Right lobe of liver (tissue), 6 donors: ENCODE measurements at regions not wholly inside any gene's neighbourhood (a gene's known extent, or its start where the extent isn't known, plus 50 kb on each side); places are given as distances from the start of the nearest gene placed in this dataset.

Experiments used
- ATAC-seq, 4 donors: fragments of 200-7000 bp; cut with Tn5 transposase; one replicate each; pipeline ENCODE4 v1.9.1; 2020; ENCODE audit warnings: mild to moderate bottlenecking in 4 of 4, moderate library complexity in 4 of 4
- DNase-seq, 3 donors: peaks; one replicate each; pipeline ENCODE4 v3.0.0-alpha.2; 2020
- H3K27ac ChIP-seq, 3 donors: fragments of 200-600 bp; one replicate each; pipeline ENCODE4 v1.8.0; 2022
- H3K27me3 ChIP-seq, 2 donors: fragments of 200-600 bp; one replicate each; pipeline ENCODE4 v1.8.0; 2022
- H3K36me3 ChIP-seq, 4 donors: fragments of 200-600 bp; sonication (generic) in 1 of 4; one replicate each; pipeline versions ENCODE4 v1.5.1 to v1.8.0; 2017 to 2022; ENCODE audit warnings: control low read depth in 1 of 4
- H3K4me1 ChIP-seq, 4 donors: fragments of 200-600 bp; sonication (generic) in 1 of 4; one replicate each; pipeline versions ENCODE4 v1.5.1 to v1.8.0; 2017 to 2022; ENCODE audit warnings: control low read depth in 1 of 4
- H3K4me3 ChIP-seq, 3 donors: fragments of 200-600 bp; one replicate each; pipeline ENCODE4 v1.8.0; 2022
- H3K9me3 ChIP-seq, 4 donors: fragments of 200-600 bp; sonication (generic) in 1 of 4; one replicate each; pipeline versions ENCODE4 v1.5.1 to v1.8.0; 2017 to 2022; ENCODE audit warnings: control low read depth in 1 of 4
- POLR2A ChIP-seq: fragments of 450-650 bp; IDR thresholded peaks from one replicate; pipeline ENCODE4 v1.6.1; 2017; ENCODE audit warnings: antibody characterized with exemption, mild to moderate bottlenecking
- WGBS: methylation state at CpG from one replicate; pipeline ENCODE4 v1.1.6; 2018; ENCODE audit warnings: low coverage, low lambda C conversion rate; ENCODE audit not compliant: insufficient coverage; ENCODE audit errors: missing lambda C conversion rate; 5-methylcytosine and 5-hydroxymethylcytosine counted together
- intact Hi-C, 2 donors: fragments of 100-400 bp; cut with DNase I; formaldehyde crosslinking; loops; one replicate each; pipeline versions ENCODE4 v1.11.2 to v1.14.1; 2022
- TF ChIP-seq, protein P1 (sequence below), 4 donors: fragments of 200-600 bp in 3 of 4; fragments of 450-650 bp in 1 of 4; IDR thresholded peaks; one replicate each; pipeline versions ENCODE4 v1.5.1 to v1.8.0; 2016 to 2022; ENCODE audit warnings: antibody characterized with exemption in 4 of 4, mild to moderate bottlenecking in 2 of 4
- donor health status: DM: no; HTN: yes; CAD: no.
- donor health status: DM: no; HTN: no; CAD: no.
- donor health status: DM: no; HTN: no; CAD: no.
- donor health status: DM: no; HTN: yes; CAD: no.
- donor health status: DM: no; HTN: yes; CAD: no.

DNA sequence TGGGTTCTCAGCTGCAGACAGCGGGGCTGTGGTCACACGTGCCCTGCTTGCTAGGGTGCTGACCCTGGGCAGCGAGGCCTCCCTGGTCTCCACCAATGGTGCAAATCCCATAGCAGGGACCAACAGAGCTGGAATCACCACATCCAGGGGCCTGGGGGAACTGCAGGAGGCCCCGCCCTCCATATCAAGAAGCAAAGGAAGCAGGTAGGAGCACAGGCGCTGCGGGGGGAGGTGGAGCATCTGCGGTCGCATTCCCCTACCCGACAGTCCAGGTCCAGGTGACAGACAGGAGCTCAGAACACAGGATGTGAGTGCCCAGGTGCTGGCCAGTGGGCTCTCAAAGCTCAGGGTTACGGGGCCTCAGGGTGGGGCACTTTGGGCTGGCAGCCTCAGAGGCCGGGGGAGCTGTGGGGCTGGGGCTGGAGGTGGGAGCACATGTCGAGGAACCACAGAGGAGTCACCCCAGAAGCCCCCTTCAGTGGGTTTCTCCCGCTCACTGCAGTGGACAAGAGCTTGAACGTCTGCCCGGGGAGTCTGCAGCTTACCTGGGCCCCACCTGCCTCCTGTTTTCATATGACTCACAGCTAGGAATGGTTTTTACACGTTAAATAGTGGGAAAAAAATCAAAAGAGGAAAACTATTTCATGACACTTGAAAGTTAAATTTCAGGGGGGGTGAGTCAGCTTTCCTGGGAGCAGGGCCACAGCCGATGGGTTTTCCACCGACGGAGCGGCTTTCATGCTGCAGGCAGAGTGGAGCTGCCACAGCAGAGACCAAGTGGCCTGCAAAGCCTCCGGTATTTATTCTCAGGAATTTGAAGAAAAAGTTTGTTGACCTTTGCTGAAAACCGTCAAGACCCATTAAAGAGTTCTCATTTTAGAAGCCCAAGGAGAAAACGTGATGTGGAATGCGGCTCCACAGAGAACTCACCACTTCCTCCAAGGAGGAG, 148.7 kb upstream of the PPP2R2D start:
- ATAC-seq (no peak), DNase-seq (peak in 1 of 3 donors; percentile 32)
- Histone ChIP-seq H3K4me1 (no peaks in the 10 kb centered on the region), H3K27me3 (no peaks in the 10 kb centered on the region), H3K27ac (no peak overlapping the region), H3K4me3 (no peak overlapping the region), H3K9me3 (no peaks in the 10 kb centered on the region), H3K36me3 (no peaks in the 10 kb centered on the region)
- TF ChIP-seq POLR2A = no peak
- TF ChIP-seq, protein P1, sequence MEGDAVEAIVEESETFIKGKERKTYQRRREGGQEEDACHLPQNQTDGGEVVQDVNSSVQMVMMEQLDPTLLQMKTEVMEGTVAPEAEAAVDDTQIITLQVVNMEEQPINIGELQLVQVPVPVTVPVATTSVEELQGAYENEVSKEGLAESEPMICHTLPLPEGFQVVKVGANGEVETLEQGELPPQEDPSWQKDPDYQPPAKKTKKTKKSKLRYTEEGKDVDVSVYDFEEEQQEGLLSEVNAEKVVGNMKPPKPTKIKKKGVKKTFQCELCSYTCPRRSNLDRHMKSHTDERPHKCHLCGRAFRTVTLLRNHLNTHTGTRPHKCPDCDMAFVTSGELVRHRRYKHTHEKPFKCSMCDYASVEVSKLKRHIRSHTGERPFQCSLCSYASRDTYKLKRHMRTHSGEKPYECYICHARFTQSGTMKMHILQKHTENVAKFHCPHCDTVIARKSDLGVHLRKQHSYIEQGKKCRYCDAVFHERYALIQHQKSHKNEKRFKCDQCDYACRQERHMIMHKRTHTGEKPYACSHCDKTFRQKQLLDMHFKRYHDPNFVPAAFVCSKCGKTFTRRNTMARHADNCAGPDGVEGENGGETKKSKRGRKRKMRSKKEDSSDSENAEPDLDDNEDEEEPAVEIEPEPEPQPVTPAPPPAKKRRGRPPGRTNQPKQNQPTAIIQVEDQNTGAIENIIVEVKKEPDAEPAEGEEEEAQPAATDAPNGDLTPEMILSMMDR (IDR thresholded peaks at IDR 0.05) = no peak
- WGBS = 79% methylated on average over 13 of the region's 24 CpGs
- intact Hi-C loops = no loop called here

DNA sequence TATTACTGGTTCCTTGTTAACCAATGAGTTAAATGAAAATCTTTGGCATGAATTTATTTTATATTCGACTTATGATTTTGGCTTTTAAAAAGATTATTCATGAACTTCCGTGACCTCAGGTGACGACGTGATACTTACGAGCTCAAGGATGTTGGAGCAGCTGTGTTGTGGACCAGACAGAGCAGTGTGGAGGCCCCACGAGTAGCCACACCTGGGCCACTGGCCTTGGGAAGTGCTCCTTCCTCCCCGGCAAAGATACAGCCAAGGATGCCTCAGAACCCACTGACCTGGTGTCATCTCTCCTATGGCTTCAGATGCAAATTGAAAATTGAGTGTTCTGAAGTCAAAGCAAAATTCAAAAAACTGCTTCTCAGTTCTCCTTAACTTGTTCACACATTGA, 147.5 kb upstream of the PPP2R2D start:
- WGBS = 56% methylated on average over 7 of the region's 7 CpGs
- Histone ChIP-seq H3K27ac (no peak overlapping the region), H3K9me3 (no peaks in the 10 kb centered on the region), H3K4me1 (no peaks in the 10 kb centered on the region), H3K4me3 (no peak overlapping the region), H3K36me3 (no peaks in the 10 kb centered on the region), H3K27me3 (no peaks in the 10 kb centered on the region)
- DNase-seq (peak in 1 of 3 donors; percentile 13), ATAC-seq (no peak)
- intact Hi-C loops = no loop called here
- TF ChIP-seq, protein P1 (IDR thresholded peaks at IDR 0.05) = no peak
- TF ChIP-seq POLR2A = no peak

DNA sequence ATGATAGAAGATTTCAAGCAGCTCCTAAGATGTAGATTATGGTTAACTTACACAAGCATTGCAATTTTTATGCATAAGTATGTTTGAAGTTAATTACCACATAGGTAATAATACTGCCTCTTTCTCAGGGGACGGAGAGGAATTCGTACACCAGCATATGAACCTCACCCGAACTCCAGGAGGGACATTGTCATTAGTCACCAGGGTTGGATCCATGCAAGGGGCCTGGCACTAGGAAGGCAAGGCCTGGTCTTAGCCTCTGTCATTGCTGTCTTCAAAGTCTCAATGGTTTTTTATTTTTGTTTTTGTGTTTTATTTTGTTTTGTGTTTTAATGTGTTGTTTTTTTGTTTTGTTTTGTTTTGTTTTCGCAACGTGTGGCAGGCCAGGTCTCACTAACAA, 145.6 kb upstream of the PPP2R2D start:
- no peak overlapping the region for H3K27ac ChIP-seq
- intact Hi-C loops = no loop called here
- no peaks in the 10 kb centered on the region for H3K36me3 ChIP-seq
- ATAC-seq (peak in 1 of 4 donors; percentile 23), DNase-seq (peak in 1 of 3 donors; percentile 21)
- no peaks in the 10 kb centered on the region for H3K4me1 ChIP-seq
- 68% methylated on average over 5 of the region's 5 CpGs for WGBS
- H3K9me3 ChIP-seq = no peaks in the 10 kb centered on the region
- TF ChIP-seq, protein P1 (IDR thresholded peaks at IDR 0.05) = no peak
- no peak for TF ChIP-seq POLR2A
- no peak overlapping the region for H3K4me3 ChIP-seq
- no peaks in the 10 kb centered on the region for H3K27me3 ChIP-seq

DNA sequence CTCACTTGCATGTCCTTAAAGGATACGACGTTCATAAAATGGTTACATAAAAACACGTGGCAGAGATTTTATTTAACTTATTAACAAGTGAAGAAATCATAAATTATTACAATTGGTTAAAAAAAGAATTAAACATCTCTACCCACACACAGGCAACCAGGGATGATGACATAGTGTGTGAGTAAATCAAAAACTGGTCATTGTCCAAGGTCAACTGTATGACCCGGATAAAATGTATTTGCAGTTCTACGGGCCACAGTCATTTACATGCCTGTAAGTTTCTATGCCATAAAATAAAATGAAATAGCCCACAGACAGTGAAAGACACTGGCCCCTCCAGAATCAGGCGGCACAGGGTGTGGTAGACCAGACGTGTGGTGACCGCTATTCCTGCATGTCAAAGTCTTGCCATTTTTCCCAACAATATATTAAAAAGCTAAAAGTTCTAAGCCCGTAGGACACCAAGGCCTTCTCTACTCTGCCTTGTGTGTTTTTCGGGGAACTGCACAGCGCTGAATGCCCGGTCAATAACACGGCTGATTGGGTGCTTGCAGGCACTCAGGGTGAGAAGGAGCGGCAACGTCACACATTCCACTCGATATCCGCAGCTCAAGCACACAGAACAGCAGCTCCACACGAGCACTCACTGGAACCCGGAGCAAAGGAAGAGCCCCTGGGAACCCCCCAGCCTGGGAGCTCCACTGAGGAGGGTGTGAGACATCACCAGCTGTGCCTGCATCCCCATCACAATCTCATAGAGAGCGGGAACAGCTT, 143.3 kb upstream of the PPP2R2D start:
- no peak overlapping the region for H3K27ac ChIP-seq
- 56% methylated on average over 9 of the region's 20 CpGs for WGBS
- TF ChIP-seq POLR2A = no peak

More for the DNA sequence above, 143.3 kb upstream of the PPP2R2D start:
- H3K36me3 ChIP-seq = no peaks in the 10 kb centered on the region
- ATAC-seq (peak in 2 of 4 donors; percentile 41 to 70), DNase-seq (no peak)
- no peaks in the 10 kb centered on the region for H3K9me3 ChIP-seq
- H3K4me3 ChIP-seq = no peak overlapping the region
- H3K4me1 ChIP-seq = no peaks in the 10 kb centered on the region
- H3K27me3 ChIP-seq = no peaks in the 10 kb centered on the region
- intact Hi-C loops = no loop called here
